Neural cell (in vitro differentiated cells): ENCODE measurements at regions not wholly inside any gene's neighbourhood (a gene's known extent, or its start where the extent isn't known, plus 50 kb on each side); places are given as distances from the start of the nearest gene placed in this dataset.

Experiments used
- EP300 ChIP-seq: fragments of 450-650 bp; conservative IDR thresholded peaks from 2 replicates; pipeline ENCODE4 v1.6.1; 2014; ENCODE audit warnings: antibody characterized with exemption, mild to moderate bottlenecking, moderate library complexity; ENCODE audit not compliant: poor library complexity, severe bottlenecking
- EZH2 ChIP-seq: fragments of 200-600, 300-800 bp; shearing (Covaris generic), sonication (generic); IDR thresholded peaks from 2 replicates; pipeline ENCODE4 v1.6.1; 2014; ENCODE audit warnings: antibody characterized with exemption, low read length, borderline replicate concordance, mild to moderate bottlenecking; ENCODE audit not compliant: insufficient read depth, poor library complexity, severe bottlenecking
- MXI1 ChIP-seq: fragments of 450-650 bp; conservative IDR thresholded peaks from 2 replicates; pipeline ENCODE4 v1.6.1; 2014; ENCODE audit warnings: antibody characterized with exemption, mild to moderate bottlenecking; ENCODE audit not compliant: poor library complexity, severe bottlenecking
- POLR2AphosphoS5 ChIP-seq: IDR thresholded peaks from 2 replicates; pipeline ENCODE4 v1.6.1; 2012
- RAD21 ChIP-seq: fragments of 450-650 bp; conservative IDR thresholded peaks from 2 replicates; pipeline ENCODE4 v1.6.1; 2014; ENCODE audit warnings: antibody characterized with exemption, mild to moderate bottlenecking, moderate library complexity
- TAF1 ChIP-seq: IDR thresholded peaks from 2 replicates; pipeline ENCODE4 v1.6.1; 2012; ENCODE audit warnings: low read depth
- TF ChIP-seq, protein P1 (sequence below): fragments of 450-650 bp; IDR thresholded peaks from 2 replicates; pipeline ENCODE4 v1.5.1; 2014; ENCODE audit warnings: antibody characterized with exemption, mild to moderate bottlenecking, moderate library complexity; ENCODE audit not compliant: poor library complexity, severe bottlenecking
- TF ChIP-seq, protein P2 (sequence below): IDR thresholded peaks from 2 replicates; pipeline ENCODE4 v1.6.1; 2012; ENCODE audit warnings: borderline replicate concordance

DNA sequence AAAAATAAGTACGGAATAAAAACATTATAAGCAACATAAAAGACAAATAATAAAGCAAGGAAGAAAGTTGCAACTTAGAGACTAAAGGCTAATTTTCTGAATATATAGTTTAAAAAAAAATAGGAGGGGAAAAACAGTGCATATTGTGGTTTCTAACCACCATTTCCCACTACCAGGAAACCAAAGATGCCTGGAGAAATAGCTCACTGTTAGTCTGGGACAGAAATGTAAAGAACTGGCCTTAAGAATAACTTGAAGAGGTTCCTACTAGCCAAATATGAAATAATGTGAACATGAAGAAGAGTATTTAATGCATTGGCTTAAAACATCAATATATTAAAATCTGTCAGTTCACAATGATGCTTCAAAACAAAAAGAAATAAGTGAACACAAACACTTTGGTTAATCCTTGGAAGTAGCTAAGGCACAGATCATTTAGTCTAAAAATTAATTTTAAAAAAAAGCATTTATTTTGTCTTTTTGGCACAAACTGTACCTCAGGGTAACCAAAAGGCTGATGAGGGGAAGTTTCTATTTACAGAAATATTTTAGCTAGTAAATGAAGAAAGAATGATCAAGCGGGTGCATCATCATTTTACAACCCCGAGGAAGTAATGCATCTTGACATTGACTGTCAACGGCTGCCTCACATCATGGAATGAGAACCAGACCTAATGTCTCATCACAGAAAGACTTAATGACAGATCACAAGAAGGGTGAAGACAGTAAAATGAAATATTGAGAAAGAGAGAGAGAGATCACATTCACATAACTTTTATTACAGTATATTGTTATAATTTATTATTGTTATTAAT lies 297.2 kb upstream of the LDB2 start:
- TF ChIP-seq, protein P1, sequence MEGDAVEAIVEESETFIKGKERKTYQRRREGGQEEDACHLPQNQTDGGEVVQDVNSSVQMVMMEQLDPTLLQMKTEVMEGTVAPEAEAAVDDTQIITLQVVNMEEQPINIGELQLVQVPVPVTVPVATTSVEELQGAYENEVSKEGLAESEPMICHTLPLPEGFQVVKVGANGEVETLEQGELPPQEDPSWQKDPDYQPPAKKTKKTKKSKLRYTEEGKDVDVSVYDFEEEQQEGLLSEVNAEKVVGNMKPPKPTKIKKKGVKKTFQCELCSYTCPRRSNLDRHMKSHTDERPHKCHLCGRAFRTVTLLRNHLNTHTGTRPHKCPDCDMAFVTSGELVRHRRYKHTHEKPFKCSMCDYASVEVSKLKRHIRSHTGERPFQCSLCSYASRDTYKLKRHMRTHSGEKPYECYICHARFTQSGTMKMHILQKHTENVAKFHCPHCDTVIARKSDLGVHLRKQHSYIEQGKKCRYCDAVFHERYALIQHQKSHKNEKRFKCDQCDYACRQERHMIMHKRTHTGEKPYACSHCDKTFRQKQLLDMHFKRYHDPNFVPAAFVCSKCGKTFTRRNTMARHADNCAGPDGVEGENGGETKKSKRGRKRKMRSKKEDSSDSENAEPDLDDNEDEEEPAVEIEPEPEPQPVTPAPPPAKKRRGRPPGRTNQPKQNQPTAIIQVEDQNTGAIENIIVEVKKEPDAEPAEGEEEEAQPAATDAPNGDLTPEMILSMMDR, result no peak
- no peak for TF ChIP-seq TAF1
- no peak for TF ChIP-seq EZH2
- no peak for TF ChIP-seq RAD21
- no peak for TF ChIP-seq EP300
- TF ChIP-seq POLR2AphosphoS5, result no peak
- no peak for TF ChIP-seq MXI1
- TF ChIP-seq, protein P2, sequence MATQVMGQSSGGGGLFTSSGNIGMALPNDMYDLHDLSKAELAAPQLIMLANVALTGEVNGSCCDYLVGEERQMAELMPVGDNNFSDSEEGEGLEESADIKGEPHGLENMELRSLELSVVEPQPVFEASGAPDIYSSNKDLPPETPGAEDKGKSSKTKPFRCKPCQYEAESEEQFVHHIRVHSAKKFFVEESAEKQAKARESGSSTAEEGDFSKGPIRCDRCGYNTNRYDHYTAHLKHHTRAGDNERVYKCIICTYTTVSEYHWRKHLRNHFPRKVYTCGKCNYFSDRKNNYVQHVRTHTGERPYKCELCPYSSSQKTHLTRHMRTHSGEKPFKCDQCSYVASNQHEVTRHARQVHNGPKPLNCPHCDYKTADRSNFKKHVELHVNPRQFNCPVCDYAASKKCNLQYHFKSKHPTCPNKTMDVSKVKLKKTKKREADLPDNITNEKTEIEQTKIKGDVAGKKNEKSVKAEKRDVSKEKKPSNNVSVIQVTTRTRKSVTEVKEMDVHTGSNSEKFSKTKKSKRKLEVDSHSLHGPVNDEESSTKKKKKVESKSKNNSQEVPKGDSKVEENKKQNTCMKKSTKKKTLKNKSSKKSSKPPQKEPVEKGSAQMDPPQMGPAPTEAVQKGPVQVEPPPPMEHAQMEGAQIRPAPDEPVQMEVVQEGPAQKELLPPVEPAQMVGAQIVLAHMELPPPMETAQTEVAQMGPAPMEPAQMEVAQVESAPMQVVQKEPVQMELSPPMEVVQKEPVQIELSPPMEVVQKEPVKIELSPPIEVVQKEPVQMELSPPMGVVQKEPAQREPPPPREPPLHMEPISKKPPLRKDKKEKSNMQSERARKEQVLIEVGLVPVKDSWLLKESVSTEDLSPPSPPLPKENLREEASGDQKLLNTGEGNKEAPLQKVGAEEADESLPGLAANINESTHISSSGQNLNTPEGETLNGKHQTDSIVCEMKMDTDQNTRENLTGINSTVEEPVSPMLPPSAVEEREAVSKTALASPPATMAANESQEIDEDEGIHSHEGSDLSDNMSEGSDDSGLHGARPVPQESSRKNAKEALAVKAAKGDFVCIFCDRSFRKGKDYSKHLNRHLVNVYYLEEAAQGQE, result no peak
